ENCODE measurements at regions not wholly inside any gene's neighbourhood (a gene's known extent, or its start where the extent isn't known, plus 50 kb on each side); places are given as distances from the start of the nearest gene placed in this dataset.

- intact Hi-C loops (cut with DNase I), result no loop called here
- DNase-seq, result no peak
Observed at GRCh38 chr3:159604151-159604581, 384.5 kb upstream of the IL12A start.

DNA sequence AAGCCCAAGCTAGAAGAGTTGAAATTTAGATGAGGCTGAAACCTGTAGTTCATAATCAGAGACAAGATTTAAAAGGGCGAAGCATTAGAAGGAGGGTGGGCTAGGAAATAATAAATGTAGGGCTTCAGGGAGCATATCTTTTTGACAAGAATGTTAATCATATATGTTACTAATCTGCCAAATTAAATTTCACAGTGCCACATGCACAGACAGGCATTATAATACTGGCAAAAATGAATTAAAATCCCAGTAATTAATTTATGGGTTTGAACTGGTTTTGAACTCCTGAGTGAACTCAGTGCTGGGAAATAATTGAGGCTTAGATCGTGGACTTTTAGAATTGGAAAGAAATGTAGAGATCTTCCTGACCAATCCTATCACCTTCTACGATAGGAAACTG is 383.5 kb upstream of the IL12A start:
- no peak for DNase-seq
- intact Hi-C loops (cut with DNase I), result no loop called here

GRCh38 chr3:159605776-159606175 is 382.9 kb upstream of the IL12A start:
- intact Hi-C loops (cut with DNase I), result no loop called here
- no peak for DNase-seq

- DNase-seq, result no peak
- intact Hi-C loops (cut with DNase I), result no loop called here
Observed at GRCh38 chr3:159607856-159608255, 380.8 kb upstream of the IL12A start.

DNA sequence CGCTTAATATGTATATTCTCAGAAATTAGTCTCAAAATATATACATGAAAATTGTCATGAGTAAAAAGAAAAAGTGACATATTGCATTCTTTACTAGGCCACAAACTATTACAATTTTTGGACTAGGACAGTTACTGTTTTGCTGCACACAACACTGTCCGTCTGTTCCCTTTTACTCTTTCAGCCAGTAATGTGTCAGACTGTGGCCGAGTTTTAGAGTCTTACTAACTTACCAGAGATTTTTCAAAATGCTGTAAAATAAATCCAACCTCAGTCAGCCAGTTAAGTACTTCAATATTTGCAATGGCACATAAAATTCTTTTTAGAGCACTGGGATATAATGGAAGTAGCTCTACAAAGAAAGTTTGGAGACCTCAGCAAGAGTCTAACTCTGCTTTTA is 380.3 kb upstream of the IL12A start:
- DNase-seq, result no peak
- intact Hi-C loops (cut with DNase I), result no loop called here

- intact Hi-C loops (cut with DNase I), result loop anchor here (10.0 kb wide), 1 partner anchor 195 kb away; no protein-coding TSS in a partner anchor
- no peak for DNase-seq
Observed at GRCh38 chr3:159609625-159610024, 379.0 kb upstream of the IL12A start.

- intact Hi-C loops (cut with DNase I), result loop anchor here (10.0 kb wide), 1 partner anchor 188 kb away; no protein-coding TSS in a partner anchor
- DNase-seq, result peak in 34 of 42 donors; percentile 7 to 71 (median 34)
Observed at GRCh38 chr3:159616234-159616825, 372.3 kb upstream of the IL12A start.

GRCh38 chr3:159619341-159619885 is 369.2 kb upstream of the IL12A start:
- intact Hi-C loops (cut with DNase I), result loop anchor here (10.0 kb wide), 1 partner anchor 185 kb away; no protein-coding TSS in a partner anchor
- peak in 2 of 42 donors; percentile 4 to 7 for DNase-seq

DNA sequence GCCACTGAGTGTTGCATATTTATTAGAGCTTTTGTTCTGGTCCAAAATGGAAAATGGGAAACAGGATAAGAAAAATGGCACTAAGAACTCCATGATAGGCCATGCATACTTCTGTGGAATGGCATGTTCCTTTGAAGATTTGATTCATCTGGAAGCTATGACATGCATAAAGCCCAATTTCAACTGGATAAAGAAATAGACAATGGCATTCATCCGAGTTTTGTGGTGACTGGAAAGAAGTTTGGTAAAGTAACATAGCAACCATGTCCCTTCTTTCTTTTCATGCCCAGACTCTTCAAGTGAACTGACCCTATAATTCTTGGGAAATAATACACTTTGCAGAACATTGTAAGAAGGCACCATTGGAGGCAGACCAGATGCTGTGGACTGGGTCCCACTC is 368.4 kb upstream of the IL12A start:
- intact Hi-C loops (cut with DNase I), result no loop called here
- DNase-seq, result no peak

- DNase-seq, result peak in 13 of 42 donors; percentile 6 to 65 (median 16)
- intact Hi-C loops (cut with DNase I), result no loop called here
Observed at GRCh38 chr3:159620873-159621272, 367.8 kb upstream of the IL12A start.

- no peak for DNase-seq
- intact Hi-C loops (cut with DNase I), result no loop called here
Observed at GRCh38 chr3:159624616-159625015, 364.0 kb upstream of the IL12A start.

- DNase-seq, result peak in 11 of 42 donors; percentile 6 to 62 (median 21)
- intact Hi-C loops (cut with DNase I), result no loop called here
Observed at GRCh38 chr3:159625594-159625993, 363.0 kb upstream of the IL12A start.

DNA sequence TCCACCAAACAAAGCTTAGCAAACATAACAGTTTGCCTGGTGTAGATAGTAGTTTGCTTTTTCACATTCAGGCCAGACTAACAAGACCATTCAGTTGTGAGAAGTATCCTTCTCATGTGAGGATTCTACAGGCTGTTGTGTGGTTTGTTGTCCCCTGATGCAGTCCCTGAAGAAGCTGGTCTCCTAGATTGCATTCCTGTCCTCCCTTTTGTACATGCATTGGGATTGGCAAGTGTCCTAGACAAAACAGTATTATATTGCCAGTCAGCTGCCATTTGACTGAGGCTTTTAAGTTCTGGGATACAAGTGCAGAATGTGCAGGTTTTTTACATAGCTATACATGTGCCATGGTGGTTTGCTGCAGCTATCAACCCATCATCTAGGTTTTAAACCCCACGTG is 362.0 kb upstream of the IL12A start:
- intact Hi-C loops (cut with DNase I), result no loop called here
- DNase-seq, result no peak

DNA sequence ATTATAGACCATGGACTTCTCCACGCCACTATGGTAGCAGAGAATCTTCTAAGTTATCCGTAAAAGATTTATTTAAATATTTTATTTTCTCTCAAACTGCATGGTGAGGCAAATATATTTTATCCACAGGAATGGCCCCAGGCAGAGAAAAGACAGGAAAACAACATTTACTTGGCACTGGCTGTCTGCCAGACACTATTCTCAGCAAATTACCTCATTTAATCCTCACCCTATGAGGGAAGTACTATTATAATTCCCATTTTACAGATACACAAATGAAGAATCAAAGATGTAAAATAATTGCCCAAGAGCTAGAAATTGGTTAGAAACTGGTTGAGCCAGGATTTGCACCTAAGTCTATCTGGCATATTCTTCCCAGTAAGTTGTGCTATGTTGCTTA is 361.4 kb upstream of the IL12A start:
- DNase-seq, result no peak
- intact Hi-C loops (cut with DNase I), result no loop called here

DNA sequence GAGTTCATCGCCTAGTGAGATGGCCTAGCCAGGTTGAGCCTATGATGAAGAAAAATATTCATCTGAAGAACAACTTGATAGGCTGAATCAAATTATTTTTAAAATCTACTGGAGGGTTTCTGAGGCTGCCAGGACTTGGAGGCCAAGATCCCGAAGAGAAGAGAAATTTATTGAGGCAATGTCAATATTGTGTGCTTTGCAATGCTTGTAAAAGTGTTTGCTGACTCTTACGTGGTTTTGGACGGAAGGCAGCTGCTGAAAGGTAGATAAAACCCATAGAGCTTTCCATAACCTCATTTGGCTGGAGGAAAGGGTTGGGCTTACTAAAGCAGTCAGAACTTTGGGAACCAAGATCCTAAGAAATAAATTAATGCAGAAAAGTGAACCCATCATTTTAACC is 361.0 kb upstream of the IL12A start:
- DNase-seq, result no peak
- intact Hi-C loops (cut with DNase I), result no loop called here

GRCh38 chr3:159629329-159630084 is 359.1 kb upstream of the IL12A start:
- intact Hi-C loops (cut with DNase I), result no loop called here

DNA sequence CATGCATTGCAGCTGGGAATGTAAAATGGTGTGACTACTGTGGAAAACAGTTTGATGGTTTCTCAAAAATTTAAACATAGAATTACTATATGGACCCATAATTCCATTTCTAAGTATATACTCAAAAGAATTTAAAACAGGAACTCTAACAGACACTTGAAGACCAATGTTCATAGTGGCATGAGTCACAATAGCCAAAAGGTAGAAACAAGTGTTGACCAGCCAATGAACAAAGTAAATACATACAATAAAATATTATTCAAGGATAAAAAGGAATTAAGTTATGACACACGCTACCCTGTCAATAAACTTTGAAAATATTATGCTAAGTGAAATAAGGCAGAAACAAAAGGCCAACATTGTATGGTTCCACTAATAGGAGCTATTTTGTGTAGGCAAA is 357.4 kb upstream of the IL12A start:
- intact Hi-C loops (cut with DNase I), result no loop called here

More at GRCh38 chr3:159629329-159630084, 359.1 kb upstream of the IL12A start:
- DNase-seq, result no peak

GRCh38 chr3:159632128-159632527 is 356.5 kb upstream of the IL12A start:
- DNase-seq, result no peak
- intact Hi-C loops (cut with DNase I), result no loop called here

More for the DNA sequence above, 357.4 kb upstream of the IL12A start:
- DNase-seq, result no peak

- no peak for DNase-seq
- intact Hi-C loops (cut with DNase I), result no loop called here
Observed at GRCh38 chr3:159632851-159633250, 355.8 kb upstream of the IL12A start.

DNA sequence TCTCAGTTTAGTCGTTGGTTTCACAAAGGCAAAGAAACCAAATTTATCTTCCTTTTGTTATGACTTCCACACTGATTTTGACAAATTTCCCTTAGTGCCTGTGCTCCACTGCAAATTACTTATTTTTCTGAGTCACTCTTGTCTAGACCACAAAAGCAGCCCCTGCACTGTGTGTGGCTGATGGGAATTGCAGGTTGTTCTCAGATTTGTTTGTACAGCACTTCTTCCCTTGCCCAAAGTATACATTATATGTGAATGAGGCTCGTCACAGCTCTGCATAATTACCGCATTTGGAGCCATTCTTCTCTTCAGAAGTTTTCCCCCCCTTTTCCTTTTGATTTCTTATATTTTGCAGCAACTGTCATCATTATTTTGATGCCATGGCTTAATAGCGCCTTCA is 354.2 kb upstream of the IL12A start:
- no peak for DNase-seq
- intact Hi-C loops (cut with DNase I), result no loop called here
